Neural progenitor cell (in vitro differentiated cells): ENCODE measurements at regions not wholly inside any gene's neighbourhood (a gene's known extent, or its start where the extent isn't known, plus 50 kb on each side); places are given as distances from the start of the nearest gene placed in this dataset.

Source experiments
- EZH2 ChIP-seq: fragments of 200-600 bp; sonication (generic); IDR thresholded peaks from 2 replicates; pipeline ENCODE4 v1.6.1; 2017; ENCODE audit warnings: antibody characterized with exemption, mild to moderate bottlenecking, moderate library complexity
- TF ChIP-seq, protein P1 (sequence below): fragments of 200-600 bp; sonication (generic); IDR thresholded peaks from 2 replicates; pipeline ENCODE4 v1.5.1; 2017; ENCODE audit warnings: antibody characterized with exemption, mild to moderate bottlenecking

DNA sequence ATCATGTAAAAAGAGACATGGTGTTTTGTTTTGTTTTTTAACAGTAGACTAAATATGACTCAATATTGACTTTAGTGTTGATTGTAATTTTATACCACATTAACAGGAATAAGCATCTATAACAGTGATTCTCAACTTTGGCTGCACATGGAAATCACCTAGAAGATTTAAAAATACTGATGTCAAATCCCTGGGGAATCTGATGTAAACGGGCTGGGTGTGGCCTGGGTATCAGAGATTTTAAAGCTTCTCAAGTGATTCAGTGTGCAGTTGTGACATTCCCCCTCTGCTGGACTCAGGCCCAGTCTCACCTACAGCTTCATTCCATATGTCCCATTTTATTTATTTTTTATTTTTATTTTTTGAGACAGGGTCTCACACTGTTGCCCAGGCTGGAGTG is 82.8 kb upstream of the ATP8B1 start:
- TF ChIP-seq, protein P1, sequence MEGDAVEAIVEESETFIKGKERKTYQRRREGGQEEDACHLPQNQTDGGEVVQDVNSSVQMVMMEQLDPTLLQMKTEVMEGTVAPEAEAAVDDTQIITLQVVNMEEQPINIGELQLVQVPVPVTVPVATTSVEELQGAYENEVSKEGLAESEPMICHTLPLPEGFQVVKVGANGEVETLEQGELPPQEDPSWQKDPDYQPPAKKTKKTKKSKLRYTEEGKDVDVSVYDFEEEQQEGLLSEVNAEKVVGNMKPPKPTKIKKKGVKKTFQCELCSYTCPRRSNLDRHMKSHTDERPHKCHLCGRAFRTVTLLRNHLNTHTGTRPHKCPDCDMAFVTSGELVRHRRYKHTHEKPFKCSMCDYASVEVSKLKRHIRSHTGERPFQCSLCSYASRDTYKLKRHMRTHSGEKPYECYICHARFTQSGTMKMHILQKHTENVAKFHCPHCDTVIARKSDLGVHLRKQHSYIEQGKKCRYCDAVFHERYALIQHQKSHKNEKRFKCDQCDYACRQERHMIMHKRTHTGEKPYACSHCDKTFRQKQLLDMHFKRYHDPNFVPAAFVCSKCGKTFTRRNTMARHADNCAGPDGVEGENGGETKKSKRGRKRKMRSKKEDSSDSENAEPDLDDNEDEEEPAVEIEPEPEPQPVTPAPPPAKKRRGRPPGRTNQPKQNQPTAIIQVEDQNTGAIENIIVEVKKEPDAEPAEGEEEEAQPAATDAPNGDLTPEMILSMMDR: no peak
- TF ChIP-seq EZH2: no peak
